ENCODE measurements at regions not wholly inside any gene's neighbourhood (a gene's known extent, or its start where the extent isn't known, plus 50 kb on each side); places are given as distances from the start of the nearest gene placed in this dataset.

DNA sequence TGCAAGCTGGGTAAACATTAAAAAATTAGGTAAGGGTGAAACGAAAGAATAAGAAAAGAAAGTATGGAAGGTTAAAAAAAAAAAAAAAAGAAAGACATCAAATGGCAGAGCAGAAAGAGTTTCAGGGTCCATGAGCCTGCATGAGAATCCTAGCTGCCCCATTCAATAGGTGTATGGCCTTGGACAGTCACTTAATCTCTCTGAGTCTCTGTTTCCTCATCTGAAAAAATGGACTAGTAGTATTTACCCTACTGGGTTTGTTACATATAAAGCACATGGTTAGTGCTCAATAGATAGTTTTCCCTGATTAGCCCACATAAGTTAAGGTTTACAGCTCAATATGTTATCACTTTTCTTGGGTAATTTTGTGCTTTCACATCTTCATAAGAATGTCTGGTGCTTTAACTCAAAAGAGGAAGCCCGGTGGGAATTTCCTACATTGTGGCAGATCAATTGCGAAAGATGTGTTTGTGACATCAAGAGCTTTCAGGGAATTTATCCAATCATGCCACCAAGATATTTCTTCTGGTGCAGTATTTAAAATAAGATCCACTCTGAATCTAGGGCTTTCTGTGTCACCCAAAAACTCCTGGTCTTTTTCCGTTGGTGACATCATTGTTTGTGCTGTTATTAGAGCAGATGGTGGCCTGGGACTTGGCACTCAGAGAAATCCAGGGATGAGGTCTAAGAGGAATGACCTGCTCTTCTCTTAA is 57.2 kb upstream of the UBE2E1 start:
- DNase-seq, result peak; percentile 62

DNA sequence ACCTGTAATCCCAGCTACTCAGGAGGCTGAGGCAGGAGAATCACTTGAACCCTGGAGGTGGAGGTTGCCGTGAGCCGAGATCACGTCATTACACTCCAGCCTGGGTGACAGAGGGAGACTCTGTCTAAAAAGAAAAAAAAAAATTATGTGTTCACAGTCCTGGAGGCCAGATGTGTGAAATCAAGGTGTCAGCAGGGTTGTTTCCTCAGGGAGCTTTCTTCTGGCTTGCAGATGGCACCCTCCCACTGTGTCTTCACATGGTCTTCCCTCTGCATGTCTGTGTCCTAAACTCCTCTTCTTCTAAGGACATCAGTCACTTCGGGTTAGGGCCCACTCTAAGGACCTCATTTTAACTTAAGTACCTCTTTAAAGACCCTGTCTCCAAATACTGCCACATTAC is 56.1 kb upstream of the UBE2E1 start:
- DNase-seq, result no peak

DNA sequence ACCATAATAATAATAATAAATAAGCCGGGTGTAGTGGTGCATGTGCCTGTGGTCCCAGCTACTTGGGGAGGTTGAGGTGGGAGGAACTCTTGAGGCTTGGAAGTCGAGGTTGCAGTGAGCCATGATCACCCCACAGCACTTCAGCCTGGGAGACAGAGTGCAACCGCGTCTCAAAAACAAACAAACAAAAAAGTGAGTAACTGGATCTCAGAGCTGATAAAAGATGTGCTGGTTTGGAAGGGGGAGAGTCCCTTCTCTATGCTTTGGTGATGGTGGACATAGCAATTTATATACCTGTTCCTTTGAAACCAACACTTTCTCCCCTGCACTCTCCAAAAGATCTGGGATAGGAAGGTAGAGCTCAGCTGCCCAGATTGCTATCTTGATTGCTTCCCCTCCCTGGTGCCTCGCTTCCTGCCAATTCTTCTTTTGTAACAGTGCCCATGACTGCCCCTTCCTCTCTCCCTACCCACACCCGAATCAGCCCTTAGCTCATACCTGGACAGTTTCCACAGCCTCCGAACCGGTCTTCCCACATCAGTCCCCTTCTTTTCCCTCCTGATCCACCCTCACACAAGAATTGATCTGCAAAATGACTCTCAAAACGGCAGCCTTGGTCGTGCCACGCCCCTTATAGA is 55.1 kb upstream of the UBE2E1 start:
- DNase-seq, result no peak

DNA sequence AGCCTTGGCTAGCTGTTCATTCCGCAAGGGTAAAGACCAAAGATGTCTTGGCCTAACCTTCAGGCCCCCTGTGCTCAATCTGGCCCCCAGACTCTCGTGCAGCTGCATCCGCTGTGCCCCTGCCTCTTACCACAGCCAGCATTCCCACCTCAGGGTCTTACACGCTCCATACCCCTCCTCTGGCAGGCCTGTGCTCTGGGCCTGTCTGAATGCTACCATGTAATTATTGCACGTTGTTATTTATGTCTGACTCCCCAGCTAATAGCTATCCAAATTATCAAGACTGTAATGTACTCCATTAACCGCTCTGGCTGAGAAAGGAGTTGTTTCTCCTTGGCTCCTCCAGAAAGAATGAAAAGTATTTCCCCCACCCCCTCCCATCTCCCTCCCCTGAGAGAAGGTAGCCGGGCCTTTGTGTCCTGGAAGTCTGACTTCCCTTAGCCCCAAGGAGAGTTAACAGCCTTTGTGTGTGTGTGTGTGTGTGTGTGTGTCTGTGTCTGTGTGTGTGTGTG is 54.5 kb upstream of the UBE2E1 start:
- DNase-seq, result no peak

DNA sequence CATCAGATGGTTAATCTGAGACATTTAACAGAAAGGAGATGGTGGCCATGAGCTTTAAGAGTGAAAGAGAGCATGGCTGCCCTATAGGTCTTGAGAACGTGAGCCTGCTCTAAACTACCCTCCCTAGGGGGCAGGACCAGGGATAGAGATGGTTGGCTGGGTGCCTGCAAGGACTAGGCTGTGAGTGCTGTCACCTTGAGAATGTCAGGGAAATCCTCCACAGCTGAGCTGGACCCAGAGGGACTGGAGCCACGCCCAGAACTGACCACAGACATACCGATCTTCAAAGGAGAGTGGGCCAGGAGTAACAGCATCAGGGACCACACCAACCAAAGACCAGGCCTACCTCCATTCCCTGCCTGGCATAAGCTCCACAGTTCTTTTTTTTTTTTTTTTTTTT is 53.6 kb upstream of the UBE2E1 start:
- DNase-seq, result no peak

DNA sequence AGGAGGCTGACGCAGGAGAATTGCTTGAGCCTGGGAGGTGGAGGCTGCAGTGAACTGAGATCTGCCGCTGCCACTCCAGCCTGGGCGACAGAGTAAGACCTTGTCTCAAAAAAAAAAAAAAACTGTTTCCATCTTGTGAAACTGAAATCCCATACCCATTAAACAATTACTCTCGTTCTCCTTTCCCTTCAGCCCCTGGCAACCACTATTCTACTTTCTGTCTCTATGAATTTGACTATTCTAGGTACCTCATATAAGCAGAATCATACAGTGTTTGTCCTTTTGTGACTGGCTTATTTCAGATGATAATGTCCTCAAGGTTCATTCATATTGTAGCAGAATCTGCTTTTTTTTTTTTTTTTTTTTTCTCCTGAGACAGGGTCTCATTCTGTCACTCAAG is 51.5 kb upstream of the UBE2E1 start:
- DNase-seq, result no peak

Measured in DMS53 (cell line).